ENCODE measurements at regions not wholly inside any gene's neighbourhood (a gene's known extent, or its start where the extent isn't known, plus 50 kb on each side); places are given as distances from the start of the nearest gene placed in this dataset.

DNA sequence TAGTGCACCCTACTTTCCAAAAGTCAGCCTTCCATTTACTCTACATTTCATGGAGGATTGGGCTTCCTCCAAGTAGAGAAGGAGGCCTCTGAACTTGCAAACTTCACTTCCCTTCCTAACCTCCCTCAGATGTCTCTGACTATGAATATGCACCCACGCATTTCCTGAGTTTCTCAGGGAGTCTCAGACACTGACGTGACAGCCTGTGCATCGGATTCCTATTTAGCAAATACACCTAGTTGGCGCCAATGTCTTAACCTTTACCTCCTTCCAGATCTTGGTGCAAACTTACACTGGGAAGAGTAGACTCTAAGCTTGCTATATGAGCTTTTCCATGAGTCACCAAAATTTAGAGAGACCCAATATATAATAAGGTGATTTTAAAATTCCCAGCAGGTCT is 920.1 kb upstream of the AUTS2 start:
- TF ChIP-seq EP300 (IDR thresholded peaks at IDR 0.05): no peak
- no peak for TF ChIP-seq POLR2AphosphoS5 (IDR thresholded peaks at IDR 0.05)
- TF ChIP-seq, protein P1, sequence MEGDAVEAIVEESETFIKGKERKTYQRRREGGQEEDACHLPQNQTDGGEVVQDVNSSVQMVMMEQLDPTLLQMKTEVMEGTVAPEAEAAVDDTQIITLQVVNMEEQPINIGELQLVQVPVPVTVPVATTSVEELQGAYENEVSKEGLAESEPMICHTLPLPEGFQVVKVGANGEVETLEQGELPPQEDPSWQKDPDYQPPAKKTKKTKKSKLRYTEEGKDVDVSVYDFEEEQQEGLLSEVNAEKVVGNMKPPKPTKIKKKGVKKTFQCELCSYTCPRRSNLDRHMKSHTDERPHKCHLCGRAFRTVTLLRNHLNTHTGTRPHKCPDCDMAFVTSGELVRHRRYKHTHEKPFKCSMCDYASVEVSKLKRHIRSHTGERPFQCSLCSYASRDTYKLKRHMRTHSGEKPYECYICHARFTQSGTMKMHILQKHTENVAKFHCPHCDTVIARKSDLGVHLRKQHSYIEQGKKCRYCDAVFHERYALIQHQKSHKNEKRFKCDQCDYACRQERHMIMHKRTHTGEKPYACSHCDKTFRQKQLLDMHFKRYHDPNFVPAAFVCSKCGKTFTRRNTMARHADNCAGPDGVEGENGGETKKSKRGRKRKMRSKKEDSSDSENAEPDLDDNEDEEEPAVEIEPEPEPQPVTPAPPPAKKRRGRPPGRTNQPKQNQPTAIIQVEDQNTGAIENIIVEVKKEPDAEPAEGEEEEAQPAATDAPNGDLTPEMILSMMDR (IDR thresholded peaks at IDR 0.05): no peak
- no peak for TF ChIP-seq POLR2A (IDR thresholded peaks at IDR 0.05)
- no peak overlapping the region for H3K27ac ChIP-seq
- no peaks in the 10 kb centered on the region for H3K4me1 ChIP-seq
- H3K27me3 ChIP-seq: no peaks in the 10 kb centered on the region
- no peaks in the 10 kb centered on the region for H3K36me3 ChIP-seq
- no peak for DNase-seq
- H3K4me3 ChIP-seq: no peak overlapping the region
- H3K9me3 ChIP-seq: peaks cover 0 to 19% (median 11%) of the 10 kb centered on the region in 4 donors
- intact Hi-C loops (cut with DNase I; ENCODE audit: low total_unique reads): no loop called here
- WGBS, 5 donors: 84 to 93% (median 88%) methylated on average over 4 of the region's 4 CpGs

DNA sequence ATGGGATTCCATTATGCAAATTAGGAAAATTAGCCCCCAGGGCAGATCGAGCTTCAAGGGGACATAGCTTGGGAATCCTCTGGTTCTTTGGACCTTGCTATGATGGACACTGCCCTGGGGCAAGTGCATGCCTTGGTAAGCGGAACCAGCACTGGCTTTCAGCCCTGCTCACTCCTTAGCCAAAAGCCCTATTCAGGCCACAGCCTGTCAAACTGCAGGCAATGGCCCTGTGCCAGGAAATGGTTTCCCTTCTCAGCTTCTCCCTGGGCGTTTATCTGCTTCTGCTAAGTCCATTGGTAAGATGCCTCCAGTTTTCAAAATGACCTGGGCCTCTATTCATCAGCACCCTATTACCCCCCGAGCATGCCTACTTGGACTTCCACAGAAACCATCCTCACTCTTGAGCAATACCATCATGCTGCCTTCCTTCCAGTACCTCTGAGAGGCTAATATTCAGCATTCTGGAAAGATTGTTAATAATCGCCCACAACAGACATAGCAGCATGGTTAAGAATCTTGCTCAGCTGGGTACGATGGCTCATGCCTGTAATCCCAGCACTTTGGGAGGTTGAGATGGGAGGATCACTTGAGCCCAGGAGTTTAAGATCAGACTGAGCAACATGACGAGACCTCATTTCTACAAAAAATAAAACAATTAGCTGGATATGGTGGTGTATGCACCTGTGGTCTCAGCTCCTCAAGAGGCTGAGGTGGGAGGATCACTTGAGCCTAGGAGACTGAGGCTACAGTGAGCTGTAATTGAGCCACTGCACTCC is 918.6 kb upstream of the AUTS2 start:
- Histone ChIP-seq H3K9me3 (peaks cover 0 to 15% (median under 1%) of the 10 kb centered on the region in 4 donors), H3K4me3 (no peak overlapping the region), H3K27ac (no peak overlapping the region), H3K36me3 (no peaks in the 10 kb centered on the region), H3K27me3 (no peaks in the 10 kb centered on the region), H3K4me1 (no peaks in the 10 kb centered on the region)
- DNase-seq: no peak
- TF ChIP-seq EP300 (IDR thresholded peaks at IDR 0.05): no peak
- intact Hi-C loops (cut with DNase I; ENCODE audit: low total_unique reads): no loop called here
- 74 to 80% (median 78%) methylated on average over 7 of the region's 7 CpGs for WGBS, 5 donors

DNA sequence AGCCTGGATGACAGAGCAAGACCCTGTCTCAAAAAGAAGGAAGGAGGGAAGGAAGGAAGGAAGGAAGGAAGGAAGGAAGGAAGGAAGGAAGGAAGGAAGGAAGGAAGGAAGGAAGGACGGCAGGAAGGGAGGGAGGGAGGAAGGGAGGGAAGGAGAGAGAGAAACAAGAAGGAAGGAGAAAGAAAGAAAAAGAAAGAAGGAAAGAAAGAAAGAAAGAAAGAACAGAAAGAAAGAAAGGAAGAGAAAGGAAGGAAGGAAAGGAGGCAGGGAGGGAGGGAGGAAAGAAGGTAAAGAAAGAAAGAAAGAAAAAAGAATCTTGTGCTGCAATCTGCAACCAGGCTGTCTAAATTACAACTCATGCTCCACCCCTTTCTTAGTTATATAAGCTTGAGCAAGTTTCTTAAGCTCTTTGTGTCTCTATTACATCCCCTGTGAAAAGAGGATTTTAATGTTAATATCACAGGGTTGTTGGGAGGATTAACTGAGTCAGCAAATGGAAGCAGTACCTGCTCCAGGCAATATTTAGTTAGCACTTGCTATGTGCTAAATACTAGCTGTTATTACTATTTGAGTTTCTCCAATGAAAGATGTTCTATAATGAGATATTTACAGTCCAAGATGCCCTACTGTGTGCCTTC is 917.9 kb upstream of the AUTS2 start:
- Histone ChIP-seq H3K27me3 (no peaks in the 10 kb centered on the region), H3K27ac (no peak overlapping the region), H3K9me3 (peaks cover 0 to 13% (median 0%) of the 10 kb centered on the region in 4 donors), H3K4me3 (no peak overlapping the region), H3K4me1 (no peaks in the 10 kb centered on the region), H3K36me3 (no peaks in the 10 kb centered on the region)
- intact Hi-C loops (cut with DNase I; ENCODE audit: low total_unique reads): no loop called here
- WGBS, 5 donors: 59 to 80% (median 61%) methylated on average over 1 of the region's 1 CpG
- TF ChIP-seq, protein P1 (IDR thresholded peaks at IDR 0.05): no peak
- DNase-seq: no peak

DNA sequence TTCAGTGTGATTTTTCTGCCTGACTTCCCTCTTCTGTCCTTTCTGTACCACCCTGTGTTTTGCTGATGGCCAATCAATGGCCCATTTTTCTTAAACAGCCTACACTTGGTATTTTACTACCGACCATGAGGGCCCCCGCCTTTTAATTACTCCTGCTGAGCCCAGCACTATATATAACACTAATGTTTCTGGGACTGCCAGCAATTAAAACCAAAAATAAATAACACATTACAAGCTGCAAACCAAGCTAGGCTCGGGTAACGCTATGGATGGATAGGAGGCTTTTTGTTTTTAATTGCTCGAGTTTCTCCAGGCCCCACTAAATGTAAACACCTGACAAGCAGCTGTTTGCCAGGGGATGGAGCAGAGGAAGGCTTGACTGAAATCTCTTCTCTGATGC is 915.4 kb upstream of the AUTS2 start:
- H3K4me3 ChIP-seq: no peak overlapping the region
- no peaks in the 10 kb centered on the region for H3K4me1 ChIP-seq
- no peaks in the 10 kb centered on the region for H3K27me3 ChIP-seq
- H3K36me3 ChIP-seq: no peaks in the 10 kb centered on the region
- 30 to 44% (median 40%) methylated on average over 5 of the region's 5 CpGs for WGBS, 5 donors
- no peak for DNase-seq
- H3K9me3 ChIP-seq: peaks cover 0 to 9% (median 2%) of the 10 kb centered on the region in 4 donors
- TF ChIP-seq EP300 (IDR thresholded peaks at IDR 0.05) (no peak), POLR2AphosphoS5 (IDR thresholded peaks at IDR 0.05) (no peak), POLR2A (IDR thresholded peaks at IDR 0.05) (no peak)
- TF ChIP-seq, protein P1 (IDR thresholded peaks at IDR 0.05): no peak
- H3K27ac ChIP-seq: no peak overlapping the region
- intact Hi-C loops (cut with DNase I; ENCODE audit: low total_unique reads): no loop called here
